ENCODE measurements at regions not wholly inside any gene's neighbourhood (a gene's known extent, or its start where the extent isn't known, plus 50 kb on each side); places are given as distances from the start of the nearest gene placed in this dataset.

GRCh38 chr3:94462931-94463330 is 400.1 kb downstream of the NSUN3 start:
- 33 to 49% (median 47%) methylated on average over 2 of the region's 2 CpGs for WGBS, 5 donors
- TF ChIP-seq POLR2AphosphoS5 (IDR thresholded peaks at IDR 0.05) = no peak
- no peak for TF ChIP-seq POLR2A (IDR thresholded peaks at IDR 0.05)
- TF ChIP-seq EP300 (IDR thresholded peaks at IDR 0.05) = no peak
- TF ChIP-seq, protein P1, sequence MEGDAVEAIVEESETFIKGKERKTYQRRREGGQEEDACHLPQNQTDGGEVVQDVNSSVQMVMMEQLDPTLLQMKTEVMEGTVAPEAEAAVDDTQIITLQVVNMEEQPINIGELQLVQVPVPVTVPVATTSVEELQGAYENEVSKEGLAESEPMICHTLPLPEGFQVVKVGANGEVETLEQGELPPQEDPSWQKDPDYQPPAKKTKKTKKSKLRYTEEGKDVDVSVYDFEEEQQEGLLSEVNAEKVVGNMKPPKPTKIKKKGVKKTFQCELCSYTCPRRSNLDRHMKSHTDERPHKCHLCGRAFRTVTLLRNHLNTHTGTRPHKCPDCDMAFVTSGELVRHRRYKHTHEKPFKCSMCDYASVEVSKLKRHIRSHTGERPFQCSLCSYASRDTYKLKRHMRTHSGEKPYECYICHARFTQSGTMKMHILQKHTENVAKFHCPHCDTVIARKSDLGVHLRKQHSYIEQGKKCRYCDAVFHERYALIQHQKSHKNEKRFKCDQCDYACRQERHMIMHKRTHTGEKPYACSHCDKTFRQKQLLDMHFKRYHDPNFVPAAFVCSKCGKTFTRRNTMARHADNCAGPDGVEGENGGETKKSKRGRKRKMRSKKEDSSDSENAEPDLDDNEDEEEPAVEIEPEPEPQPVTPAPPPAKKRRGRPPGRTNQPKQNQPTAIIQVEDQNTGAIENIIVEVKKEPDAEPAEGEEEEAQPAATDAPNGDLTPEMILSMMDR (IDR thresholded peaks at IDR 0.05) = no peak

DNA sequence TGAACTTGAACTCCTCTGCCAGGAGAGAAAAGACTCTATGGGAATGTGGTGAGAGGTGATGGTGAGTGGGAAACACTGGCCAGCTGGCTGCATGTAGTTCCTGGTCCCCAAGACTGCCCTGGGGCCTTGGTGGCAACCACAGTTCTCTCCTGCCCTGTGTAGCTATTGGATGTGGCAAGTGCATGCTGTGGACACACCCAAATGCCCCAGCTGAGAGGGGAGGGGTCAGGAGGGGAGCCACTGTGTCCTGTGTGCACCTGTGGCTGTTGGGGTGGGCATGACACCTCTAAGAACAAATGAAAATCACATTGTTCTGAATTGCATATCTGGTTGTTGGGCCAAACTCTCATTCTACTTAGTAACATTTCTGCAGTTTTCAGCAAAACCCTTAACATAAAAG is 409.6 kb downstream of the NSUN3 start:
- no peaks in the 10 kb centered on the region for H3K36me3 ChIP-seq
- intact Hi-C loops (cut with DNase I; ENCODE audit: low total_unique reads) = no loop called here
- TF ChIP-seq POLR2A (IDR thresholded peaks at IDR 0.05) (no peak), POLR2AphosphoS5 (IDR thresholded peaks at IDR 0.05) (no peak), EP300 (IDR thresholded peaks at IDR 0.05) (no peak)
- TF ChIP-seq, protein P1 (IDR thresholded peaks at IDR 0.05) = no peak
- no peak for DNase-seq
- no peak overlapping the region for H3K27ac ChIP-seq
- H3K4me1 ChIP-seq = no peaks in the 10 kb centered on the region
- H3K4me3 ChIP-seq = no peak overlapping the region
- no peaks in the 10 kb centered on the region for H3K27me3 ChIP-seq
- H3K9me3 ChIP-seq = peaks cover 0 to 35% (median 5%) of the 10 kb centered on the region in 4 donors

More at GRCh38 chr3:94462931-94463330, 400.1 kb downstream of the NSUN3 start:
- Histone ChIP-seq H3K27me3 (no peaks in the 10 kb centered on the region), H3K27ac (no peak overlapping the region), H3K4me1 (no peaks in the 10 kb centered on the region), H3K9me3 (no peaks in the 10 kb centered on the region), H3K4me3 (no peak overlapping the region), H3K36me3 (no peaks in the 10 kb centered on the region)
- no peak for DNase-seq
- intact Hi-C loops (cut with DNase I; ENCODE audit: low total_unique reads) = no loop called here

- WGBS, 5 donors = 74 to 90% (median 78%) methylated on average over 3 of the region's 3 CpGs
Observed at GRCh38 chr3:94481226-94481898, 418.5 kb downstream of the NSUN3 start.

DNA sequence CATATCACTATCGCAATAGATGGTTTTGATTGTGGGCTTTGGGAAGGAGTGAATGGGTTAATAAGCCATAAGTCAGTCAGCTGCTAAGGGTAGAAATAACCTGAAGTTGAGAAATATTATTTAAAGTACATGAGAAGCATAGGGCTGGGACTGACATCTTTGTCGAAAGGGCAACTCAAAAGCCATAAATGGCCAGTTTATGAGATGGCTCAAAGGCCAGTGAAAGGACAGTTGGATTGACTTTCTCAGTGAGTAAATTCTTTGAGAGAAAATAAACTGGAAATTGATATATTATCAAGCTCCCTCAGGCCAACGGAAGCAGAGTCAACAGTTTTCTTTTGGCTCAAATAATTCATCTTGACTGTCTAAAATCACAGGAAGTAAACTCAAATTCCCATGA is 419.8 kb downstream of the NSUN3 start:
- H3K4me1 ChIP-seq = no peaks in the 10 kb centered on the region
- WGBS, 5 donors = 61 to 69% (median 64%) methylated on average over 3 of the region's 3 CpGs
- no peak for DNase-seq
- no peaks in the 10 kb centered on the region for H3K36me3 ChIP-seq
- peaks cover 0 to under 1% (median 0%) of the 10 kb centered on the region in 4 donors for H3K9me3 ChIP-seq
- intact Hi-C loops (cut with DNase I; ENCODE audit: low total_unique reads) = loop anchor here (10.0 kb wide), 1 partner anchor 58 kb away; no protein-coding TSS in a partner anchor
- no peaks in the 10 kb centered on the region for H3K27me3 ChIP-seq
- TF ChIP-seq POLR2A (IDR thresholded peaks at IDR 0.05) (no peak), EP300 (IDR thresholded peaks at IDR 0.05) (no peak)
- TF ChIP-seq, protein P1 (IDR thresholded peaks at IDR 0.05) = no peak
- H3K27ac ChIP-seq = no peak overlapping the region
- H3K4me3 ChIP-seq = no peak overlapping the region

More at GRCh38 chr3:94481226-94481898, 418.5 kb downstream of the NSUN3 start:
- no peaks in the 10 kb centered on the region for H3K4me1 ChIP-seq
- no peak overlapping the region for H3K27ac ChIP-seq
- H3K36me3 ChIP-seq = no peaks in the 10 kb centered on the region
- no peak for DNase-seq
- TF ChIP-seq, protein P1 (IDR thresholded peaks at IDR 0.05) = no peak
- TF ChIP-seq POLR2AphosphoS5 (IDR thresholded peaks at IDR 0.05) (no peak), POLR2A (IDR thresholded peaks at IDR 0.05) (no peak), EP300 (IDR thresholded peaks at IDR 0.05) (no peak)
- H3K4me3 ChIP-seq = no peak overlapping the region
- H3K9me3 ChIP-seq = peaks cover 0 to 7% (median 2%) of the 10 kb centered on the region in 4 donors
- intact Hi-C loops (cut with DNase I; ENCODE audit: low total_unique reads) = loop anchor here (10.0 kb wide), 1 partner anchor 57 kb away; no protein-coding TSS in a partner anchor
- H3K27me3 ChIP-seq = no peaks in the 10 kb centered on the region

Measured in stomach (tissue), 8 donors.